ENCODE measurements at regions not wholly inside any gene's neighbourhood (a gene's known extent, or its start where the extent isn't known, plus 50 kb on each side); places are given as distances from the start of the nearest gene placed in this dataset.

DNA sequence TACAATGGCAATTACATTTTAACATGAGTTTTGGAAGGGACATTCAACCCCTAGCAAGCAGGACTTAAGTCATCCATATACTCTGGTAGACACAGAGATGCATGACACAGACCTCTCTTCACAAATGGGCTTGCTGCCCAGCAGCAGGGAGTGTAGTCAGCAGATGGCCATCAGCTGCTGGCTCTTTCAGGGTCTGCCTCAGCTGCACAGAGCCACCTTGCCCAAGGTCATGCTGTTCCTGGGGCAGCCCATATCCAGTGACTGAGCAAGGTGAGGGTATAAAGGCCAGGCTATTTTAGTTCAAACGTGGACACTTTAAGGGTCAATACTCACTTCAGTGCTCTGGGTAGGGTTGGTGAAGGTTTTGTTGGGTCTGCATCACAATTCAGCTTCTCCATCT is 58.3 kb upstream of the JDP2 start:
- no peak for DNase-seq (ENCODE audit: low read depth)
- H3K4me3 ChIP-seq (ENCODE audit: low read length), result no peak overlapping the region
- TF ChIP-seq, protein P1, sequence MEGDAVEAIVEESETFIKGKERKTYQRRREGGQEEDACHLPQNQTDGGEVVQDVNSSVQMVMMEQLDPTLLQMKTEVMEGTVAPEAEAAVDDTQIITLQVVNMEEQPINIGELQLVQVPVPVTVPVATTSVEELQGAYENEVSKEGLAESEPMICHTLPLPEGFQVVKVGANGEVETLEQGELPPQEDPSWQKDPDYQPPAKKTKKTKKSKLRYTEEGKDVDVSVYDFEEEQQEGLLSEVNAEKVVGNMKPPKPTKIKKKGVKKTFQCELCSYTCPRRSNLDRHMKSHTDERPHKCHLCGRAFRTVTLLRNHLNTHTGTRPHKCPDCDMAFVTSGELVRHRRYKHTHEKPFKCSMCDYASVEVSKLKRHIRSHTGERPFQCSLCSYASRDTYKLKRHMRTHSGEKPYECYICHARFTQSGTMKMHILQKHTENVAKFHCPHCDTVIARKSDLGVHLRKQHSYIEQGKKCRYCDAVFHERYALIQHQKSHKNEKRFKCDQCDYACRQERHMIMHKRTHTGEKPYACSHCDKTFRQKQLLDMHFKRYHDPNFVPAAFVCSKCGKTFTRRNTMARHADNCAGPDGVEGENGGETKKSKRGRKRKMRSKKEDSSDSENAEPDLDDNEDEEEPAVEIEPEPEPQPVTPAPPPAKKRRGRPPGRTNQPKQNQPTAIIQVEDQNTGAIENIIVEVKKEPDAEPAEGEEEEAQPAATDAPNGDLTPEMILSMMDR (IDR thresholded peaks at IDR 0.05; ENCODE audit: insufficient read depth, low read depth, low read length, missing control alignments), result no peak

DNA sequence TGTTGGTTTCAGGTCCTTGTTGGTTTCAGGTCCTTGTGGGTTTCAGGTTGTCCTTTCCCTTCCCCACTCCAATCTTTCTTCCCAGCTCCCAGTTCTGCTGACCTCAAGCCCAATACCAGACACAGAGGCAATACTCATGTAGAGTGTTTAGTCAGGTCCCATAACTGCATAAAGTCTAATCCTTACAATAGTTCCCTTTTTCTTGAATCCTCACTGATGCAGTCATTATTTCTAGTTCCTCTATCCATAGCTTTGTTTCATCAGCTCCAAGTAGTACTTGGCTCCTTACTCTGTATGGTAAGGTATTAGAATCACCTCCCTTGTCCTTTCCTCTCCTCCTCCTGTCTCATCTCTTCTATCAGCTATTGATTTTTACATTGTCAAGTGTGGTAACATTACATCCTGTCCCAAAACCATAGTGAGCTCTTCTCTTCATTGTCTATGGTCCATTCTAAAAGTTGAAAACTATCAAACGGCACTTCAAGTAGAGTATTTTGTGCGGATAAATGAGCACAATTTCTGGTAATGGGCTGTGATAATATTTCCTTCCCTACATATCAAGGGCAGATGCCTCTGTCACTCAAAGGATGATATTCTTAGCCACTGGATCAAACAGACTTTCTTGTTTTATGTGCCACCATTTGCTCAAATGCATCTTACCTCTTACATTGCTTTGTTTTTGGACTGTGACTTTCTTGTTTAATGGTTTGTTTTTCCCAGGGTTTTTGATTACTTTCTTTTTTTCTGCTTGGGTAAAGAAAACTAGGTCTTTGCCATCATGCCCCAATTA is 57.2 kb upstream of the JDP2 start:
- H3K4me3 ChIP-seq (ENCODE audit: low read length), result no peak overlapping the region
- no peak for DNase-seq (ENCODE audit: low read depth)
- TF ChIP-seq, protein P1 (IDR thresholded peaks at IDR 0.05; ENCODE audit: insufficient read depth, low read depth, low read length, missing control alignments), result no peak

GRCh38 chr14:75371297-75371696 is 56.5 kb upstream of the JDP2 start:
- H3K4me3 ChIP-seq (ENCODE audit: low read length), result no peak overlapping the region
- DNase-seq (ENCODE audit: low read depth), result no peak
- TF ChIP-seq, protein P1 (IDR thresholded peaks at IDR 0.05; ENCODE audit: insufficient read depth, low read depth, low read length, missing control alignments), result no peak

DNA sequence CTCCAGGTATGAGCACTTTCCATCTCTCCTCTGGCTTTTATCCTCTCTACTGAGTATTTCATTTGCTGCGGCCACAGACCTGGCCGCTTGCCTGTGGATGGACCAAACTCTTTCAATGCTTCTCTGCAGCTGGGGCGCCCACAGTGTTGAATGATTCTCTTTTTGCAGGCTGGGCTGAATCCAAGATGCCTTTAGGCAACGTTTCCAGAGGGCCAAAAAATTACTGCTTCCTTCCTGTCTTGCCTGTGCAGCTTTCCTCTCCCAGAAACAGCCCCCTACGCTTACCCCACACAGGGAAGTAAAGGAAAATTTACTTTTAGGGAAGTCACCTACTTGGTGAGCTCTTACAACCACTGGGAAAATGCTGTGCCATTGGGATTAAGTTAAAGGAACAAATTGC is 55.6 kb upstream of the JDP2 start:
- no peak overlapping the region for H3K4me3 ChIP-seq (ENCODE audit: low read length)
- TF ChIP-seq, protein P1 (IDR thresholded peaks at IDR 0.05; ENCODE audit: insufficient read depth, low read depth, low read length, missing control alignments), result no peak
- no peak for DNase-seq (ENCODE audit: low read depth)

DNA sequence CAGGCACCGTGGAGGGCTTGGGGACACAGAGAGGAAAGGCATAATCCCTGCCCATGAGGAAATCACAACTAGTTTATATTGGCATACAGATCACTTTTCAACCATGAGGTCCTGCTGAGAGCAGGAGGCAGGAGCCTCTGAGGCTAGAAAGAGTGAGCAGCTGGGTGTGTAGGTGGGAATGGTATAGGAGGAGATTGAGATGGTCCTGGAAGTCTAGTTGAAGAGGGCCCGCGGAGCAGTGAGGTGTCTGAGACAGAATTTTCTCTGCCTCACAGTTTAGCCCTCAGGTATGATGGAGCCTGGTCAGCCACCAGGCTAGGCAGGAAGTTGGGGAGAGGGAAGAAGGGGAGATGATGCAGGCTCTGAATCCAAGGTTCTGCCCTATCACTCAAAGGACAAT is 54.7 kb upstream of the JDP2 start:
- TF ChIP-seq, protein P1 (IDR thresholded peaks at IDR 0.05; ENCODE audit: insufficient read depth, low read depth, low read length, missing control alignments), result no peak
- H3K4me3 ChIP-seq (ENCODE audit: low read length), result no peak overlapping the region
- DNase-seq (ENCODE audit: low read depth), result no peak

DNA sequence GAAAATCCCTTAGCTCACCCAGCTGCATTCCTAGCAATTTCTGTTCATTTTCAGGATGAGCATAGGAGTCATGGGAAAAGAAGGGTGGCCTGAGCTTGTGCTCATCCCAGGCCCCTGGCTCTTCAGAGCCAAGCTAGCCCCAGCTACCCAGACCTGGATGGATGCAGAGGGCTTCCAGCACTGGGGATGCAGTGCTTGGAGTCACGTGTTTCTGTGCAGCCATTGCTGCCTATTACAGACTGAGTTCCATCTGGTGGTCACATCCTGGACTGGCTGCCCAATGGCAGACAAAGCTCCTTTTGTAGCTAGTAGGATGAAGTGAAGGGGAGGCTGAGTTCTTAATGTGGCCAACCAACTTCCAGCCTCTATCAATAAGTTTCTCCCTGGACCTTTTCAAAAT is 54.2 kb upstream of the JDP2 start:
- H3K4me3 ChIP-seq (ENCODE audit: low read length), result no peak overlapping the region
- DNase-seq (ENCODE audit: low read depth), result no peak
- TF ChIP-seq, protein P1 (IDR thresholded peaks at IDR 0.05; ENCODE audit: insufficient read depth, low read depth, low read length, missing control alignments), result no peak

DNA sequence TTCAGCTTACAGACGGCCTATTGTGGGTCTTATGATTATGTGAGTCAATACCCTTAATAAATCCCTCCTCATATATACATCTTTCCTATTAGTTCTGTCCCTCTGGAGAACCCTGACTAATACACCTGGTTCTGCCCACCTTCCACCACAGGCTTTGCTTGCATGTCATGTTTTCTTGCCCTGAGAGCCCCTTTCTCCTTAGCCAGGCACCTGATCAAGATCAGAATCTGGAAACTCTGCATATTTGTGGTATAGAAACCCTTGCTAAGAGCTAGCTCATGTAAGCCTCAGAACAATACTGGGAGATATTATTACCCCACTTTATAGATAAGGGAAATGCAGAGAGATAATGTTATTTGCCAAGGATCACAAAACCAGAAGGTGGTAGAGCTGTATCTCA is 52.9 kb upstream of the JDP2 start:
- TF ChIP-seq, protein P1 (IDR thresholded peaks at IDR 0.05; ENCODE audit: insufficient read depth, low read depth, low read length, missing control alignments), result no peak
- no peak overlapping the region for H3K4me3 ChIP-seq (ENCODE audit: low read length)

More for the DNA sequence above, 52.9 kb upstream of the JDP2 start:
- no peak for DNase-seq (ENCODE audit: low read depth)
